ENCODE measurements at regions not wholly inside any gene's neighbourhood (a gene's known extent, or its start where the extent isn't known, plus 50 kb on each side); places are given as distances from the start of the nearest gene placed in this dataset.

GRCh38 chr15:98428253-98428989 is 219.9 kb upstream of the IGF1R start:
- TF ChIP-seq GATA2 (IDR thresholded peaks at IDR 0.05; ENCODE audit: low read depth, low read length), result no peak
- no peak for TF ChIP-seq GATA3 (IDR thresholded peaks at IDR 0.05; ENCODE audit: low read depth, low read length)
